GM12891 (cell line): ENCODE measurements at regions not wholly inside any gene's neighbourhood (a gene's known extent, or its start where the extent isn't known, plus 50 kb on each side); places are given as distances from the start of the nearest gene placed in this dataset.
A peak's percentile ranks its signal among the peaks of the same experiment; 100 is the strongest.

Experiments used
- PAX5 ChIP-seq: IDR thresholded peaks from 2 replicates; pipeline ENCODE4 v1.6.1; 2011; ENCODE audit warnings: low read length, moderate library complexity, mild to moderate bottlenecking; ENCODE audit not compliant: insufficient read depth, severe bottlenecking
- POLR2A ChIP-seq: IDR thresholded peaks from 2 replicates; pipeline ENCODE4 v1.6.1; 2011; ENCODE audit warnings: low read depth, low read length, control low read depth
- POLR2AphosphoS5 ChIP-seq: IDR thresholded peaks from 2 replicates; pipeline ENCODE4 v1.6.1; 2011; ENCODE audit warnings: low read depth, low read length, control low read depth
- SPI1 ChIP-seq: IDR thresholded peaks from 2 replicates; pipeline ENCODE4 v1.6.1; 2011; ENCODE audit warnings: low read depth, low read length, control low read depth
- TAF1 ChIP-seq: IDR thresholded peaks from 2 replicates; pipeline ENCODE4 v1.6.1; 2011; ENCODE audit warnings: low read depth, low read length, control low read depth

DNA sequence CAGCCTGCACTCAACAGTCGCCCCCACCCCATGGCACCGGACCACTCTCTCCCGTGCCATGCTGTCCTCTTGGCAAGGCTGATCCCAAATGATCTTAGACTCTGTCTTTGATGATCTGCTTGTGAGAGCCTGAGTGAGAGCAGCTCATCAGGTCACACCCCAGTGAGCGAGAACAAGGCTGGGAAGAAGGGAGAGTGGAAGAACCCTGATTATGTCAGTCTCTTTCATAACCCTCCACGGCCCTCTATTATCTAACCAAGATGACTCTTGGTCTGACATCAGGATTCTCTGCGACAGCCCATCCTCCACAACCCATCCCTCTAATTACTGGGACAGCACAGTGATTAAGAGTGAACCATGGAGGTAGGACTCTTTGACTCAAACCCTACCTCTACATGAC lies 53.1 kb upstream of the C7orf33 start:
- TF ChIP-seq POLR2AphosphoS5 (no peak), SPI1 (no peak), POLR2A (no peak), TAF1 (no peak), PAX5 (peak; percentile 69)
